GM21515 (cell line): ENCODE measurements at regions not wholly inside any gene's neighbourhood (a gene's known extent, or its start where the extent isn't known, plus 50 kb on each side); places are given as distances from the start of the nearest gene placed in this dataset.
"Not testable (repeated sequence)": the region's sequence is repeated elsewhere in the genome, so short reads cannot be mapped to it uniquely, and the experiment has no call there.

Experiments
- ATAC-seq: cut with Tn5 transposase; IDR thresholded peaks from one replicate; pipeline ENCODE4 v1.9.1; 2021; ENCODE audit not compliant: unreplicated experiment

- ATAC-seq, result no peak
Measured at GRCh38 chr3:40878464-40878905, 320.8 kb upstream of the CTNNB1 start.

GRCh38 chr3:40885430-40885829 is 313.9 kb upstream of the CTNNB1 start:
- ATAC-seq, result no peak

GRCh38 chr3:40886660-40887425 is 312.5 kb upstream of the CTNNB1 start:
- ATAC-seq, result no peak

GRCh38 chr3:40891186-40891585 is 308.1 kb upstream of the CTNNB1 start:
- no peak for ATAC-seq

GRCh38 chr3:40895109-40895508 is 304.2 kb upstream of the CTNNB1 start:
- no peak for ATAC-seq

GRCh38 chr3:40899286-40899712 is 300.0 kb upstream of the CTNNB1 start:
- no peak for ATAC-seq

- no peak for ATAC-seq
Measured at GRCh38 chr3:40901298-40901697, 298.0 kb upstream of the CTNNB1 start.

GRCh38 chr3:40901796-40902195 is 297.5 kb upstream of the CTNNB1 start:
- ATAC-seq, result no peak

GRCh38 chr3:40907907-40908465 is 291.3 kb upstream of the CTNNB1 start:
- not testable (repeated sequence) for ATAC-seq

- no peak for ATAC-seq
Measured at GRCh38 chr3:40908612-40909011, 290.7 kb upstream of the CTNNB1 start.

GRCh38 chr3:40911264-40911663 is 288.0 kb upstream of the CTNNB1 start:
- ATAC-seq, result no peak

GRCh38 chr3:40911928-40912327 is 287.4 kb upstream of the CTNNB1 start:
- no peak for ATAC-seq

GRCh38 chr3:40912461-40912860 is 286.8 kb upstream of the CTNNB1 start:
- ATAC-seq, result no peak

GRCh38 chr3:40913192-40913591 is 286.1 kb upstream of the CTNNB1 start:
- no peak for ATAC-seq

GRCh38 chr3:40913641-40914040 is 285.7 kb upstream of the CTNNB1 start:
- ATAC-seq, result no peak

GRCh38 chr3:40914475-40914874 is 284.8 kb upstream of the CTNNB1 start:
- no peak for ATAC-seq

- no peak for ATAC-seq
Measured at GRCh38 chr3:40915346-40915865, 283.9 kb upstream of the CTNNB1 start.

- ATAC-seq, result no peak
Measured at GRCh38 chr3:40920041-40920440, 279.3 kb upstream of the CTNNB1 start.

GRCh38 chr3:40921251-40921650 is 278.1 kb upstream of the CTNNB1 start:
- ATAC-seq, result no peak

GRCh38 chr3:40923143-40923542 is 276.2 kb upstream of the CTNNB1 start:
- ATAC-seq, result no peak

- no peak for ATAC-seq
Measured at GRCh38 chr3:40923651-40924050, 275.7 kb upstream of the CTNNB1 start.

- ATAC-seq, result no peak
Measured at GRCh38 chr3:40924559-40925141, 274.7 kb upstream of the CTNNB1 start.
